CD4-positive, alpha-beta T cell treated with Interleukin-21 for 1 hour (primary cell): ENCODE measurements at regions not wholly inside any gene's neighbourhood (a gene's known extent, or its start where the extent isn't known, plus 50 kb on each side); places are given as distances from the start of the nearest gene placed in this dataset.

ENCODE experiments used
- DNase-seq: peaks from one replicate; pipeline ENCODE4 v3.0.0-alpha.2; 2020

- no peak for DNase-seq
These were observed 687.5 kb downstream of the SORCS3 start for GRCh38 chr10:105328503-105329133.
